ENCODE measurements at regions not wholly inside any gene's neighbourhood (a gene's known extent, or its start where the extent isn't known, plus 50 kb on each side); places are given as distances from the start of the nearest gene placed in this dataset.

DNA sequence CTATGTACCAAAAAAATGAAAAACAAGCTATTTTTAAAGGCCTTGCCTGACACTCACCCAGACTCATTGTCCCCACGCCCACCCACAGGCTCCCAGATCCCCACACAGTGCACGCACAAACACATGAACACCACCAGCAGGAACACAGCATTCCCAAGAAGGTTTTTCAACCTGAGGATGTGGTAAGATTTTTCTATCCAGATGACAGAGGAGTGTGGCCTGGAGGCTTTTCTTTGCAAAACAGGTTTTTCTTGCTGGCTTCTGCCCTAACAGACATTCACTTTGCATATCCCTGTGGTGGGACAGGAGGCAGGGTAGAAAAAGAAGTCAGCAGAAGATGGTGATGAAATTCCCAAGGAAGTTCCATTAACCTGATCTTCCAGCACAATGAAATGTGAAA, 97.8 kb downstream of the KLF12 start:
- no peak for TF ChIP-seq CTCF (IDR thresholded peaks at IDR 0.05; ENCODE audit: low read length)
- no peak for TF ChIP-seq EZH2 (IDR thresholded peaks at IDR 0.05; ENCODE audit: borderline replicate concordance, low read length)
